Activated CD4-positive, alpha-beta T cell treated with anti-CD3 and anti-CD28 coated beads for 48 hours (primary cell): ENCODE measurements at regions not wholly inside any gene's neighbourhood (a gene's known extent, or its start where the extent isn't known, plus 50 kb on each side); places are given as distances from the start of the nearest gene placed in this dataset.

Experiments
- DNase-seq: peaks from one replicate; pipeline ENCODE4 v3.0.0-alpha.2; 2020

- no peak for DNase-seq
These were observed 54.7 kb upstream of the FAM9C start for GRCh38 chrX:13099121-13099520.

DNA sequence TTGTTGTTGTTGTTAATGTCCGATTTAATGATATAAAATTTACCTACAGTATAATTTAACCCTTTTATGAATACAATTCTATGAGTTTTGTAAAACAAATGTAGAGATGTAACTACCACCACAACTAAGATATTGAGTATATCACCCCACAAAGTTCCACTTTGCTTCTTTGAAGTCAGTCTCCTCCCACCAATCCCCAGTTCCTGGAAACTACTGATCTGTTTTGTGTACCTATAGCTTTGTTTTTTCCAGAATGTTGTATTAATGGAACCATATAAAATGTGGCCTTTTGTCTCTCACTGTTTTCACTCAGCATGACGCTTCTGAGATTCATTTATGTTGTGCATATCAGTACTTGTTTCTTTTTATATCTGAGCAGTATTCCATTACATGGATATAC lies 52.3 kb upstream of the FAM9C start:
- no peak for DNase-seq

DNA sequence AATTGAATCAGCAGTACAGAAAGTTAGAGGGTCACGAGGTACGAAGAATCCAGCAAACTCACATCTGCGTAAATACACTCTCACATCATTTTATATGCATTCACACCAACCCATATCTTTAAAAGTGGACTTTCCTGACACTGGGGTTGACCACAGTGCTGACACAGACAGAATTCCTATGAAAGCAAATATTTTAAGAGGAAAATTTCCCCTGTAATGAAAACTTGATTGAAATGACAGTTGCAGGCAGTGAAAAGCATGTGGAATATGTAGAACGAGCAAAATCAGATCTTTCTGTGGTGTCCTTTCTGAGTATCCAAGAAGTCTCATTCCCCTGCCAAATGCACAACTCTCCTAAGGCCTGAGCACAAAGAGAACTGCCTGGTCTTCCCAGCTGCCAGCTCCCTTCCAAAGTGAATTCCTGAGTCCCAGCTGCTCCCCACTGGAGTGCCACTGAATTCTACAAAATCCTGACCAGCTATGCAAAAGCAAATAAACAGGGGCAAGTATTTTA lies 50.5 kb upstream of the FAM9C start:
- DNase-seq = no peak

DNA sequence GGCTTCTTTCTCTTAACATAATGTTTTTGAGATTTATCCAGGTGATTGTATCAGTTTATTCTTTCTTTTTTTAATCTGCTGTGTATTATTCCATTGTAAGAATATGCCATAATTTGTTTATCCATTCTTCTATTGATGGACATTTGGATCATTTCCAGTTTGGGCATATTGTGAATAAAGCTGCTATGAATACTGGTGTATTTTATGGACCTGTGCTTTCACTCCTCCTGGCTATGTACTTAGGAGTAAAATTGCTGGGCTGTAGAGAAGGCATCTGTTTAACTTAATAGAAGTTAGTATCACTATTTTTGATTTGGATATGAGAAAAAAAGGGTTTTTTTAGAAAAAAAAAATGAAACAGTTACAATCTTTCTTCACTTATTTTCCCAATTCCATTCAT lies 50.0 kb upstream of the FAM9C start:
- DNase-seq = no peak
